GM21367 (cell line): ENCODE measurements at regions not wholly inside any gene's neighbourhood (a gene's known extent, or its start where the extent isn't known, plus 50 kb on each side); places are given as distances from the start of the nearest gene placed in this dataset.
A peak's percentile ranks its signal among the peaks of the same experiment; 100 is the strongest.
"Not testable (repeated sequence)": the region's sequence is repeated elsewhere in the genome, so short reads cannot be mapped to it uniquely, and the experiment has no call there.

Experiments
- ATAC-seq: cut with Tn5 transposase; IDR thresholded peaks from one replicate; pipeline ENCODE4 v1.9.1; 2021; ENCODE audit not compliant: unreplicated experiment

- ATAC-seq = no peak
Measured at GRCh38 chr14:89661392-89661791, 244.4 kb upstream of the FOXN3 start.

GRCh38 chr14:89660625-89661233, 243.7 kb upstream of the FOXN3 start:
- ATAC-seq = not testable (repeated sequence)

- ATAC-seq = no peak
Measured at GRCh38 chr14:89660166-89660565, 243.1 kb upstream of the FOXN3 start.

- ATAC-seq = no peak
Measured at GRCh38 chr14:89658977-89659670, 242.1 kb upstream of the FOXN3 start.

GRCh38 chr14:89657014-89657413, 240.0 kb upstream of the FOXN3 start:
- ATAC-seq = no peak

- ATAC-seq = no peak
Measured at GRCh38 chr14:89654998-89655397, 238.0 kb upstream of the FOXN3 start.

GRCh38 chr14:89652352-89652751, 235.3 kb upstream of the FOXN3 start:
- ATAC-seq = no peak

- ATAC-seq = no peak
Measured at GRCh38 chr14:89651805-89652204, 234.8 kb upstream of the FOXN3 start.

GRCh38 chr14:89650077-89650978, 233.3 kb upstream of the FOXN3 start:
- no peak for ATAC-seq

- ATAC-seq = no peak
Measured at GRCh38 chr14:89649451-89650075, 232.5 kb upstream of the FOXN3 start.

- ATAC-seq = no peak
Measured at GRCh38 chr14:89648924-89649323, 231.9 kb upstream of the FOXN3 start.

GRCh38 chr14:89648510-89648909, 231.5 kb upstream of the FOXN3 start:
- no peak for ATAC-seq

- ATAC-seq = no peak
Measured at GRCh38 chr14:89646971-89647370, 229.9 kb upstream of the FOXN3 start.

- ATAC-seq = no peak
Measured at GRCh38 chr14:89644641-89645040, 227.6 kb upstream of the FOXN3 start.

- ATAC-seq = peak; percentile 99
Measured at GRCh38 chr14:89641495-89642175, 224.6 kb upstream of the FOXN3 start.

GRCh38 chr14:89640141-89640540, 223.1 kb upstream of the FOXN3 start:
- ATAC-seq = no peak

GRCh38 chr14:89639687-89640086, 222.7 kb upstream of the FOXN3 start:
- ATAC-seq = no peak

- ATAC-seq = no peak
Measured at GRCh38 chr14:89638891-89639290, 221.9 kb upstream of the FOXN3 start.

GRCh38 chr14:89637581-89637980, 220.5 kb upstream of the FOXN3 start:
- ATAC-seq = no peak

- no peak for ATAC-seq
Measured at GRCh38 chr14:89635615-89636014, 218.6 kb upstream of the FOXN3 start.

- no peak for ATAC-seq
Measured at GRCh38 chr14:89634037-89634436, 217.0 kb upstream of the FOXN3 start.
